Coronary artery (tissue), 2 donors: ENCODE measurements at regions not wholly inside any gene's neighbourhood (a gene's known extent, or its start where the extent isn't known, plus 50 kb on each side); places are given as distances from the start of the nearest gene placed in this dataset.
A peak's percentile ranks its signal among the peaks of the same experiment; 100 is the strongest.
"Not testable (repeated sequence)": the region's sequence is repeated elsewhere in the genome, so short reads cannot be mapped to it uniquely, and the experiment has no call there.

Experiments
- DNase-seq: peaks from one replicate; pipeline ENCODE4 v3.0.0-alpha.2; 2017; ENCODE audit warnings: low spot score
- H3K27ac ChIP-seq, 2 donors: fragments of 200-600 bp; sonication (generic); one replicate each; pipeline ENCODE4 v1.5.1; 2016 to 2019
- H3K4me3 ChIP-seq: fragments of 200-600 bp; sonication (generic); 2 replicates; pipeline ENCODE4 v1.5.1; 2016; ENCODE audit warnings: mild to moderate bottlenecking, moderate library complexity
- CTCF ChIP-seq: fragments of 200-600 bp; sonication (generic); IDR thresholded peaks from one replicate; pipeline ENCODE4 v1.5.1; 2019; ENCODE audit warnings: antibody characterized with exemption

- no peak for DNase-seq
- no peak for TF ChIP-seq CTCF
Observed at GRCh38 chr12:107857191-107857590, 82.7 kb downstream of the ASCL4 start.

GRCh38 chr12:107859367-107859766 lies 84.9 kb downstream of the ASCL4 start:
- no peak for DNase-seq
- H3K4me3 ChIP-seq: no peak overlapping the region
- no peak overlapping the region for H3K27ac ChIP-seq
- no peak for TF ChIP-seq CTCF

More at GRCh38 chr12:107857191-107857590, 82.7 kb downstream of the ASCL4 start:
- Histone ChIP-seq H3K4me3 (no peak overlapping the region), H3K27ac (no peak overlapping the region)

GRCh38 chr12:107864235-107864634 lies 89.7 kb downstream of the ASCL4 start:
- TF ChIP-seq CTCF: no peak
- H3K4me3 ChIP-seq: peak overlapping the region; percentile 48
- no peak for DNase-seq
- H3K27ac ChIP-seq: peak overlapping the region in 1 of 2 donors; percentile 20

GRCh38 chr12:107864727-107865126 lies 90.2 kb downstream of the ASCL4 start:
- DNase-seq, H3K27ac ChIP-seq: not testable (repeated sequence)
- H3K4me3 ChIP-seq: peak overlapping the region; percentile 48

GRCh38 chr12:107873223-107873622 lies 98.7 kb downstream of the ASCL4 start:
- no peak for DNase-seq
- Histone ChIP-seq H3K4me3 (no peak overlapping the region), H3K27ac (no peak overlapping the region)
- TF ChIP-seq CTCF: no peak

GRCh38 chr12:107875786-107876185 lies 101.3 kb downstream of the ASCL4 start:
- no peak for DNase-seq
- TF ChIP-seq CTCF: no peak
- Histone ChIP-seq H3K4me3 (no peak overlapping the region), H3K27ac (no peak overlapping the region)

- no peak for TF ChIP-seq CTCF
- Histone ChIP-seq H3K27ac (no peak overlapping the region), H3K4me3 (no peak overlapping the region)
- DNase-seq: no peak
Observed at GRCh38 chr12:107884769-107885694, 110.5 kb downstream of the ASCL4 start.
